ENCODE measurements at regions not wholly inside any gene's neighbourhood (a gene's known extent, or its start where the extent isn't known, plus 50 kb on each side); places are given as distances from the start of the nearest gene placed in this dataset.

GRCh38 chr11:116217006-116217405, 555.8 kb downstream of the BUD13 start:
- ChIA-PET POLR2A (interaction anchor here (0.7 to 1.2 kb wide), 2 partner anchors 10 to 168 kb away, joined by 3 to 6 read pairs; no protein-coding TSS in a partner anchor), CTCF (interaction anchor here (0.8 to 5.2 kb wide), 31 partner anchors 7 to 633 kb away, joined by 3 to 40 read pairs (median 5); no protein-coding TSS in a partner anchor)
- no peaks in the 10 kb centered on the region for H3F3A ChIP-seq (replicated peaks; ENCODE audit: insufficient read depth)
- H3K79me2 ChIP-seq (ENCODE audit: insufficient read depth), result no peaks in the 10 kb centered on the region
- H2AFZ ChIP-seq (ENCODE audit: low read depth), result no peak overlapping the region
- WGBS (ENCODE audit: low lambda C conversion rate), result 27% methylated on average over 6 of the region's 6 CpGs
- no peak overlapping the region for H3K4me3 ChIP-seq (ENCODE audit: low read depth in 2 of 2, low read length in 1 of 2)
- no peaks in the 10 kb centered on the region for H4K20me1 ChIP-seq (ENCODE audit: insufficient read depth)
- no peaks in the 10 kb centered on the region for H3K9me3 ChIP-seq
- no peak for TF ChIP-seq GABPA (IDR thresholded peaks at IDR 0.05; ENCODE audit: low read depth)
- TF ChIP-seq, protein P1, sequence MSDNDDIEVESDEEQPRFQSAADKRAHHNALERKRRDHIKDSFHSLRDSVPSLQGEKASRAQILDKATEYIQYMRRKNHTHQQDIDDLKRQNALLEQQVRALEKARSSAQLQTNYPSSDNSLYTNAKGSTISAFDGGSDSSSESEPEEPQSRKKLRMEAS (IDR thresholded peaks at IDR 0.05; ENCODE audit: low read depth), result no peak
- peak; percentile 62 for TF ChIP-seq RAD21 (IDR thresholded peaks at IDR 0.05; ENCODE audit: low read length)
- peak; percentile 68 for TF ChIP-seq CTCF (IDR thresholded peaks at IDR 0.05)
- TF ChIP-seq SMC3 (IDR thresholded peaks at IDR 0.05; ENCODE audit: low read depth, low read length), result peak; percentile 66
- TF ChIP-seq YY1 (IDR thresholded peaks at IDR 0.05; ENCODE audit: low read depth), result no peak
- H3K4me1 ChIP-seq (ENCODE audit: control insufficient read depth in 1 of 2, insufficient read depth in 2 of 2, low read depth in 1 of 2, low read length in 1 of 2), result peaks cover 0 to 25% of the 10 kb centered on the region in 2 experiments; a peak in 1 of 4 replicates
- H3K9ac ChIP-seq, result no peak overlapping the region
- H3K9me2 ChIP-seq, result no peaks in the 10 kb centered on the region
- H3K27ac ChIP-seq (ENCODE audit: low read depth in 2 of 2, low read length in 1 of 2), result peak overlapping the region in 1 of 2 experiments; percentile 64; a peak in 1 of 4 replicates
- no peaks in the 10 kb centered on the region for H3K36me3 ChIP-seq (replicated peaks in 1 of 2; ENCODE audit: control insufficient read depth in 1 of 2, insufficient read depth in 2 of 2, low read length in 1 of 2)
- no peak overlapping the region for H3K4me2 ChIP-seq
- DNase-seq, result no peak
- no peaks in the 10 kb centered on the region for H3K27me3 ChIP-seq (ENCODE audit: insufficient read depth)

DNA sequence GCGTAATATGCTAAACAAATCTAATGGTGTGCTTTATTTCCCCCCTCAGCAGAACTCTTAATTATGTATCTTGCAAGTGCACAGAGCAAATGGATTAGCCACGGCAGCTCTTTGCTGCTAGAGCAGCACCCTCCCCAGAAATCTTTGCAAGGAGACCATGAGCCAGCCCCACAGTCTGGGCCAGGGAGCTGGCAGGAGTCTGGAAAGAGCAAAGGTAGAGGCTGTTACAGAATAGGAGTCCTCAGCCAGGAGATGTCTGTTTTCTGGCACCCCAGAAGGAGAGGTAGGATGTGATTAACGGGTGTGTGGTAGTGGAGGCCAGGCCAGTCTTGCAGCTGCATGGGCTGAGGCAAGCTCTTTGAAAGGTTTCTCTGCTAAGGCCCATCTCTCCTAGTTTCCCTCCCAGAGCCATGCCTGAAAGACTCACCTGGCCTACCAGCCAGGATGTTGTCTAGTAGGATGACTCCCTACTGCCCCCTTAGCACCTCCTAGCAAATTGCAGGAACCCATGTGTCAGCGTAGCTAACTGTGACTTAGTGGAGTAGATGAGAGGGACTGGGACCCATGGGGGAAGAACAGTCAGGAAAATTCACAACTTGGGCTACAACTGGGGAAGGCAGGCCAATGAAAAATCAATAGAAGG, 557.2 kb downstream of the BUD13 start:
- Histone ChIP-seq H3K36me3 (replicated peaks in 1 of 2; ENCODE audit: control insufficient read depth in 1 of 2, insufficient read depth in 2 of 2, low read length in 1 of 2) (no peaks in the 10 kb centered on the region), H3K9me3 (no peaks in the 10 kb centered on the region), H3K79me2 (ENCODE audit: insufficient read depth) (no peaks in the 10 kb centered on the region), H3K4me3 (ENCODE audit: low read depth in 2 of 2, low read length in 1 of 2) (no peak overlapping the region), H3K4me2 (no peak overlapping the region), H3K4me1 (ENCODE audit: control insufficient read depth in 1 of 2, insufficient read depth in 2 of 2, low read depth in 1 of 2, low read length in 1 of 2) (peaks cover 0 to 32% of the 10 kb centered on the region in 2 experiments; a peak in 1 of 4 replicates), H3K27me3 (ENCODE audit: insufficient read depth) (no peaks in the 10 kb centered on the region), H2AFZ (ENCODE audit: low read depth) (no peak overlapping the region), H4K20me1 (ENCODE audit: insufficient read depth) (no peaks in the 10 kb centered on the region), H3F3A (replicated peaks; ENCODE audit: insufficient read depth) (no peaks in the 10 kb centered on the region), H3K27ac (ENCODE audit: low read depth in 2 of 2, low read length in 1 of 2) (no peak overlapping the region), H3K9ac (no peak overlapping the region), H3K9me2 (no peaks in the 10 kb centered on the region)
- TF ChIP-seq NRF1 (IDR thresholded peaks at IDR 0.05; ENCODE audit: low read depth, low read length) (no peak), RAD21 (IDR thresholded peaks at IDR 0.05; ENCODE audit: low read length) (peak; percentile 40), CTCF (IDR thresholded peaks at IDR 0.05) (peak; percentile 21; the same call in 1 of the 2 replicates)
- WGBS (ENCODE audit: low lambda C conversion rate), result 39% methylated on average over 4 of the region's 4 CpGs
- ChIA-PET CTCF (interaction anchor here (0.8 to 5.2 kb wide), 16 partner anchors 9 to 891 kb away, joined by 3 to 40 read pairs (median 4); no protein-coding TSS in a partner anchor), POLR2A (no interaction called here)
- DNase-seq, result no peak

Measured in SK-N-SH (cell line).